HL-60 (cell line): ENCODE measurements at regions not wholly inside any gene's neighbourhood (a gene's known extent, or its start where the extent isn't known, plus 50 kb on each side); places are given as distances from the start of the nearest gene placed in this dataset.

Experiments used
- CTCF ChIP-seq: IDR thresholded peaks from one replicate; pipeline ENCODE4 v1.5.1; 2011; ENCODE audit warnings: low read length, control low read depth, inconsistent platforms; ENCODE audit not compliant: insufficient read depth
- GABPA ChIP-seq: IDR thresholded peaks from 2 replicates; pipeline ENCODE4 v1.6.1; 2012; ENCODE audit warnings: low read depth

DNA sequence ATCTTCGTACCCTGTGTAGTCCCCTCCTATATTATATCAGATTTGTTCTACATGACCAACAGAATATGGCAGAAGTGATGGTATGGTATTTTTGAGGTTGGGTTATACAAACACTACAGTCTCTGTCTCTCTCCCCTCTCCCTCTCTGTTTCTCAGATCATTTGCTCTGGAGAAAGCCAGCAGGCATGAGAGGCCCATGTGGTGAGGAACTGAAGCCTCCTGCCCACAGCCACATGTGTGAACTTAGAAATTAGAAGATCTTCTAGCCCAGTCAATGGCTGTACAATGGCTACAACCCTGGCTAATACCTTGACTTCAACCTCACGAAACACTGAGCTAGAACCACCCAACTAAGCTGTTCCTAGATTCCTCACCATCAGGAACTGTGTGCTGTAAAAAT, 250.6 kb downstream of the SMAD2 start:
- TF ChIP-seq GABPA (no peak), CTCF (no peak)
